Neural cell (in vitro differentiated cells): ENCODE measurements at regions not wholly inside any gene's neighbourhood (a gene's known extent, or its start where the extent isn't known, plus 50 kb on each side); places are given as distances from the start of the nearest gene placed in this dataset.
A peak's percentile ranks its signal among the peaks of the same experiment; 100 is the strongest.

Source experiments
- CTCF ChIP-seq: fragments of 450-650 bp; IDR thresholded peaks from 2 replicates; pipeline ENCODE4 v1.5.1; 2014; ENCODE audit warnings: antibody characterized with exemption, mild to moderate bottlenecking, moderate library complexity; ENCODE audit not compliant: poor library complexity, severe bottlenecking
- EP300 ChIP-seq: fragments of 450-650 bp; conservative IDR thresholded peaks from 2 replicates; pipeline ENCODE4 v1.6.1; 2014; ENCODE audit warnings: antibody characterized with exemption, mild to moderate bottlenecking, moderate library complexity; ENCODE audit not compliant: poor library complexity, severe bottlenecking
- SMC3 ChIP-seq: fragments of 450-650 bp; conservative IDR thresholded peaks from 2 replicates; pipeline ENCODE4 v1.6.1; 2014; ENCODE audit warnings: antibody characterized with exemption, mild to moderate bottlenecking, moderate library complexity; ENCODE audit not compliant: poor library complexity

GRCh38 chr2:13201924-13202323 is 485.2 kb downstream of the TRIB2 start:
- TF ChIP-seq SMC3 = no peak
- TF ChIP-seq EP300 = no peak
- peak; percentile 32 for TF ChIP-seq CTCF
